ENCODE measurements at regions not wholly inside any gene's neighbourhood (a gene's known extent, or its start where the extent isn't known, plus 50 kb on each side); places are given as distances from the start of the nearest gene placed in this dataset.

- TF ChIP-seq CTCF (IDR thresholded peaks at IDR 0.05; ENCODE audit: unreplicated experiment), result no peak
- CTCF ChIA-PET, result interaction anchor here (0.5 to 0.9 kb wide), 2 partner anchors 60 to 460 kb away, joined by 3 read pairs; no protein-coding TSS in a partner anchor
Observed at GRCh38 chr9:106420511-106420944, 442.4 kb upstream of the ZNF462 start.

GRCh38 chr9:106421772-106422171, 441.2 kb upstream of the ZNF462 start:
- H3K36me3 Mint-ChIP-seq (ENCODE audit: insufficient read depth, unreplicated experiment), result peaks cover 6% of the 10 kb centered on the region
- no peak for TF ChIP-seq CTCF (IDR thresholded peaks at IDR 0.05; ENCODE audit: unreplicated experiment)
- CTCF ChIA-PET, result no interaction called here
- peaks cover 36% of the 10 kb centered on the region for H3K4me1 Mint-ChIP-seq (ENCODE audit: low read depth, unreplicated experiment)
- no peaks in the 10 kb centered on the region for H3K27me3 Mint-ChIP-seq (ENCODE audit: unreplicated experiment)
- H3K9me3 Mint-ChIP-seq (ENCODE audit: low read depth, unreplicated experiment), result peaks cover 3% of the 10 kb centered on the region
- no peak overlapping the region for H3K4me3 Mint-ChIP-seq (ENCODE audit: low read depth, unreplicated experiment)
- no peak for DNase-seq
- BruUV-seq (replicated peaks), result no TSS peak
- peak overlapping the region; percentile 71 for H3K27ac Mint-ChIP-seq (ENCODE audit: unreplicated experiment)
- intact Hi-C loops (cut with micrococcal nuclease; ENCODE audit: unreplicated experiment), result loop anchor here (10.0 kb wide), 1 partner anchor 463 kb away; no protein-coding TSS in a partner anchor

More at GRCh38 chr9:106420511-106420944, 442.4 kb upstream of the ZNF462 start:
- intact Hi-C loops (cut with micrococcal nuclease; ENCODE audit: unreplicated experiment), result loop anchor here (10.0 kb wide), 1 partner anchor 464 kb away; no protein-coding TSS in a partner anchor
- BruUV-seq (replicated peaks), result no TSS peak
- peaks cover 6% of the 10 kb centered on the region for H3K36me3 Mint-ChIP-seq (ENCODE audit: insufficient read depth, unreplicated experiment)
- peak overlapping the region; percentile 24 for H3K4me3 Mint-ChIP-seq (ENCODE audit: low read depth, unreplicated experiment)
- no peaks in the 10 kb centered on the region for H3K27me3 Mint-ChIP-seq (ENCODE audit: unreplicated experiment)
- peak; percentile 26 for DNase-seq
- H3K4me1 Mint-ChIP-seq (ENCODE audit: low read depth, unreplicated experiment), result peaks cover 36% of the 10 kb centered on the region
- H3K27ac Mint-ChIP-seq (ENCODE audit: unreplicated experiment), result peak overlapping the region; percentile 71
- peaks cover 3% of the 10 kb centered on the region for H3K9me3 Mint-ChIP-seq (ENCODE audit: low read depth, unreplicated experiment)

GRCh38 chr9:106423575-106423974, 439.4 kb upstream of the ZNF462 start:
- Mint-ChIP-seq H3K4me3 (ENCODE audit: low read depth, unreplicated experiment) (no peak overlapping the region), H3K36me3 (ENCODE audit: insufficient read depth, unreplicated experiment) (peaks cover 6% of the 10 kb centered on the region), H3K27me3 (ENCODE audit: unreplicated experiment) (no peaks in the 10 kb centered on the region), H3K27ac (ENCODE audit: unreplicated experiment) (no peak overlapping the region), H3K9me3 (ENCODE audit: low read depth, unreplicated experiment) (peaks cover 3% of the 10 kb centered on the region), H3K4me1 (ENCODE audit: low read depth, unreplicated experiment) (peaks cover 36% of the 10 kb centered on the region)
- no TSS peak for BruUV-seq (replicated peaks)
- CTCF ChIA-PET, result no interaction called here
- intact Hi-C loops (cut with micrococcal nuclease; ENCODE audit: unreplicated experiment), result loop anchor here (10.0 kb wide), 1 partner anchor 461 kb away; no protein-coding TSS in a partner anchor
- no peak for DNase-seq
- no peak for TF ChIP-seq CTCF (IDR thresholded peaks at IDR 0.05; ENCODE audit: unreplicated experiment)

- H3K27me3 Mint-ChIP-seq (ENCODE audit: unreplicated experiment), result no peaks in the 10 kb centered on the region
- CTCF ChIA-PET, result no interaction called here
- H3K9me3 Mint-ChIP-seq (ENCODE audit: low read depth, unreplicated experiment), result no peaks in the 10 kb centered on the region
- intact Hi-C loops (cut with micrococcal nuclease; ENCODE audit: unreplicated experiment), result no loop called here
- peaks cover 18% of the 10 kb centered on the region for H3K4me1 Mint-ChIP-seq (ENCODE audit: low read depth, unreplicated experiment)
- no peak overlapping the region for H3K27ac Mint-ChIP-seq (ENCODE audit: unreplicated experiment)
- BruUV-seq (replicated peaks), result no TSS peak
- H3K36me3 Mint-ChIP-seq (ENCODE audit: insufficient read depth, unreplicated experiment), result no peaks in the 10 kb centered on the region
- TF ChIP-seq CTCF (IDR thresholded peaks at IDR 0.05; ENCODE audit: unreplicated experiment), result no peak
- no peak for DNase-seq
- no peak overlapping the region for H3K4me3 Mint-ChIP-seq (ENCODE audit: low read depth, unreplicated experiment)
Observed at GRCh38 chr9:106432631-106433030, 430.3 kb upstream of the ZNF462 start.
